GM21515 (cell line): ENCODE measurements at regions not wholly inside any gene's neighbourhood (a gene's known extent, or its start where the extent isn't known, plus 50 kb on each side); places are given as distances from the start of the nearest gene placed in this dataset.
A peak's percentile ranks its signal among the peaks of the same experiment; 100 is the strongest.
"Not testable (repeated sequence)": the region's sequence is repeated elsewhere in the genome, so short reads cannot be mapped to it uniquely, and the experiment has no call there.

ENCODE experiments used
- ATAC-seq: cut with Tn5 transposase; IDR thresholded peaks from one replicate; pipeline ENCODE4 v1.9.1; 2021; ENCODE audit not compliant: unreplicated experiment

GRCh38 chr10:3955955-3956617 lies 171.1 kb upstream of the KLF6 start:
- no peak for ATAC-seq

GRCh38 chr10:3955493-3955892 lies 170.5 kb upstream of the KLF6 start:
- ATAC-seq: no peak

DNA sequence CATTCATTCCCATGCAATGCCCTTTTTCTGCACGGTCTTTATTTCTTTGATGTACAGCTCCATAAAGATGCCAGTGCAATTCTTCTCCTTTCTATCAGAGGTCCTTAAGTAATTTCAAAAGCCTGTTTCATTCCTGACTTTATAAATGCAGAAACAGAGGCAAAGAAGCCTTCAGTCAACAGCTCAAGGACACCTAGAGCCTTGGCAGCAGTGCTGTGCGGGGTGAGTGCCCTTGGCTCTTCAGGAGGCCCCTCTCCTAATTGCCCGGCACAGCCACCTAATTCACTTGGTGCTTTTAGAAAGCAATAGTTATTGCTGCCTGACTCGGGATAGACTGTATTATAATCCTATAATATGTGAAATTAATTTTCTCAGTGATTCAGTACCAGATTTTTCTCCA lies 169.6 kb upstream of the KLF6 start:
- no peak for ATAC-seq

DNA sequence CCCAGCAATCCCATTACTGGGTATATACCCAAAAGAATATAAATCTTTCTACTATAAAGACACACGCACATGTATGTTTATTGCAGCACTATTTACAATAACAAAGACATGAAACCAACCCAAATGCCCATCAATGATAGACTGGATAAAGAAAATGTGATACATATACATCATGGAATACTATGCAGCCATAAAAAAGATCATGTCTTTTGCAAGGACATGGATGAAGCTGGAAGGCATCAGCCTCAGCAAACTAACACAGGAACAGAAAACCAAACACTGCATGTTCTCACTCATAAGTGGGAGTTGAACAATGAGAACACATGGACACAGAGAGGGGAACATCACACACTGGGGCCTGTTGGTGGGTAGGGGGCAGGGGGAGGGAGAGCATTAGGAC lies 169.0 kb upstream of the KLF6 start:
- not testable (repeated sequence) for ATAC-seq

DNA sequence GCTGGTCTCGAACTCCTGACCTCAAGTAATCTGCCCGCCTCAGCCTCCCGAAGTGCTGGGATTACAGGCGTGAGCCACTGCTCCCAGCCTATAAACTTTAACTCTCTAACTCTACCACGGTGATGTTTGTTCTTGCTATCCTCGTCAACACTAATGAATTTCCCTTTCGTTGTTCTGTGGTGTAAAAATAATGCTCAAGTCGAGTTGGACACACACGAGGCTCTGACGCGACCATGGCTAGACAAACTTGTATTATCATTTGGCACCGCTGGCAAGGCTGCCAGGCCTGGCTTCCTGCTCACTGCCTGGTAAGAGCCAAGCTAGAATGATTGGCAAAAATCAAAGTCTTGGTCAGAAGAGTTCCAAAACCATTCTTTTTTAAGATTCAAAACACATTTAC lies 167.0 kb upstream of the KLF6 start:
- no peak for ATAC-seq

DNA sequence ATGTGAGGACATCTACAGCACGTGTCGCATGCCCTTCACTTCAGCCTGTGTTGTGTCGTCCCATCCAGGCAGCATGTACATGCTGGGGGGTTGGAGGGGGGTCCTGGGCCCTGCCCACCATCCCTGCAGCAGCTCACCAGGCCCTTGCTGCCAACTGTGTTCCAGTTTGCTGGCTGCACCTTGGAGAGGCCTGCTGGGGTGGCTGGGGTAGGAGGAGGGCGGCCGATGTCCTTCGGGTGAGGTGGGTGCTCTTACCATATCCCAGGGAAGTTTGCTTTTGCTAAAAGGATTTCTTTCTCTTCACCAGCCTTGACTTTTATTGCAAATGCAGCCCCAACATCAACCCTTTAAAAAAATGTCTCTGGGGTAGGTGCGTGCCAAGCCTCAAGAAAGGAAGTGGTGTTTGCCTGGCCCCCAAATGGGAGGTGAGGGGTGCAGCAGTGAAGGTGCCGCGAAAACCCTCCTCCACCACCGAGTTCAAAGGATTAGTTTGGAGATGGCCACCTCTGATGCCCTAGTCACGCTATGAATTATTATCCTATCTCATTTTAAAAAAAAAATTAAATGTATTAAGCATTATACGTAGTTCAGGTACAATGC lies 165.8 kb upstream of the KLF6 start:
- no peak for ATAC-seq

DNA sequence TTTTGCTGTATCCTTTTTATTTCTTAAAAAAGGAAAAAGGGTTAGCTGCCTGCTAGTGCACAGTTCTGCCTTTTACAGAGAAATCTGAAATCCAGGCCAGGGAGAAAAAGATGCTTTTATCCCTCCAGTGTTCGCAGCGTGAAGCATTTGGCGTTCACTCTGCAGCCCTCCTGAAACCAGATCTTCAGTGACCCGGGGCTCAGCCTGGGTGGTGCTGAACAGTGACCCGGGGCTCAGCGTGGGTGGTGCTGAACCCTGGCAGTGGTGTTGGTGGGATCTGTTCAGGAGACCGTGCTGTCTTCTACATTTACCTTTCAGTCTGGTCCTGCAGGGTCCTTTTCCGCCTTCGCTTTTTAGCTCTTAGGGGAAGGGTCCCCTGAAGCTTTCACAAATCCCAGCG lies 164.7 kb upstream of the KLF6 start:
- ATAC-seq: no peak

DNA sequence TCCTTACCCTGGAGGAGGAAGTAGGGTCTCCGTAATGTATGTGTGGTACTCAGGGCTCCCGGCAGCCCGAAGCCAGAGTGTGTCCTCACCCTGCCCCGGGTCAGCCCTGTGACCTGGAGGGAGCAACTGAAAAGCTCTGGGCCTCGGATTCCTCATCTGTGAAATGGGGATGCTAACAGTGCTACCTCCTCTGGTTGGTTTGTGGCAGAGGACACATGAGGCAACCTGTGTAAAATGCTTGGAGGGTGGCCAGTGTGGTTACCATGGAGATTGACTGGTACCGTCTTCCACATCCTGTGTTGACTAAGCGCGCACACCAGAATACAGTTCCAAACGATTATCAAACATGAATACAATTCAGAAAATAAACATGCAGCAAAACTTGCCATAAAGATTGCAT lies 163.8 kb upstream of the KLF6 start:
- ATAC-seq: no peak

DNA sequence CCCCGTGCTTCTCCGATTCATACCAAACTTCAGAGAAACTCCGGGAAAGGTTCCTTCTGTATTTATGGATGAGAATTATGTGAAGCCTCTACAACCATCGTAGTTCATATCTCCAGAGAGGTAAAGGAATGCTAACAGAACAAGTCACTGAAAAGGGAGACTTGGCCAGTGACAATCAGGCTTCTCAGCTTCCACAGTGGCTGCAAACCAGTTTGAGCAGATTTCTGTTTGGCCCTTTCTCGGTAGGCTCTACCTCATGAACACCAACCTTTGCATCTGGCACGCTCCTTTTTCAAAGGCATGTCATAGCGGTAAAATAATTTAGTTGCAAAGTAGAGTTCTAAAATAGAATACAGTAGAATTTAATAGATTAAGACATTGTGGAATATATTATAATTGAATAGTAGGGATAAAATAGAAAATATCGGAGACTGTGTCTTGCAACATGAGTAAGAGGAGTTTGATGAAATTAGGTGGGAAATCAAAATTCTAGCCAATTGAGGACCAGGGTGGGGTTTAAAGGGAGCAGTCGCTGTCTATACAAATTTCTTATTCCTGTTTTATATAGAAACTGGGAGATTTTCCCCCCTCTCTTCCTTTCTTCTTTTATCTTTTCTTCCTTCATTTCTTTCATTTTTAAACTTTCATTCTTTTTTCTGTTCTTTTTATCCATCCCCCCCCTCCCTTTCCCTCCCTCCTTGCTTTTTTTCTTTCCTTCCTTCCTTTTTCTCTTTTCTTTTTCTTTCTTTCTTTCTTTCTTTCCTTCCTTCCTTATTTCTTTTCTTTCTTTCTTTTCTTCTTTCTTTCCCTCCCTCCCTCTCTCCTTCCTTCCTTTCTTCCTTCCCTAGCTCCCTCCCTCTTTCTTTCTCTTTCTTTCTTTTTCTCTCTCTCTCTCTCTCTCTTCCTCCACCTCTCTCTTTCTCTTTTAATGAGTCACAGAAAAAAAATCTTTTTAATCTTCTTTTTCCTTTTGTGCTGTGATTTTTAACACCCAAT lies 161.5 kb upstream of the KLF6 start:
- no peak for ATAC-seq

- ATAC-seq: no peak
These were observed 160.0 kb upstream of the KLF6 start for GRCh38 chr10:3945026-3945425.

GRCh38 chr10:3944591-3944990 lies 159.6 kb upstream of the KLF6 start:
- ATAC-seq: no peak

GRCh38 chr10:3943695-3944257 lies 158.8 kb upstream of the KLF6 start:
- ATAC-seq: no peak

DNA sequence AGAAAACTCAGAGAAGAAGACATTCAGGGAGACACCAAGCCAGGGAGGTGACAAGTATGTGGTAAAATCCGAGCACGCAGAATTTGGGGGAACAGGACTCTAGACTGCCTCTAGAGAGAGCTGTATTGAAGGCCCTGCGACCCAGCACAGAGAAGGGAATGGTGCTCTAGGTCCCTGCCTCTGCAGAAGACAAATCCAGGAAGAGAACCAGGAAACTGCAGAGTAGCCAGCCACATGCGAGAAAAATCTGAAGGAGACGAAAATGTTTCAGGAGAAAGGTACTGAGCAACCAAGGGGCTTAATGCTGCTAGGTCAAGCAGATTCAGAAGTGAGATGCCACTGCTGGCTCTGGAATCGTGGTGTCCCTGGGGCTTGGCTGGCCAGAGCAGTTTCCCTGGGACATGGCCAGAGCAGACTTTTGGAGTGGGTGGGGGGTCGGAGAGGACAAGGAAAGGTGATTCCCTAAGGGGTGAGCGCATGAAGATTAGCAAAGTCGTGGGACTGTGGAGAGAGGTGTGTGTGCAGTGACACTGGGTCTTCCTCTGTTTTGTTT lies 158.0 kb upstream of the KLF6 start:
- no peak for ATAC-seq

GRCh38 chr10:3941676-3942075 lies 156.7 kb upstream of the KLF6 start:
- no peak for ATAC-seq

GRCh38 chr10:3936422-3937040 lies 151.5 kb upstream of the KLF6 start:
- no peak for ATAC-seq

- no peak for ATAC-seq
These were observed 150.9 kb upstream of the KLF6 start for GRCh38 chr10:3935933-3936359.

DNA sequence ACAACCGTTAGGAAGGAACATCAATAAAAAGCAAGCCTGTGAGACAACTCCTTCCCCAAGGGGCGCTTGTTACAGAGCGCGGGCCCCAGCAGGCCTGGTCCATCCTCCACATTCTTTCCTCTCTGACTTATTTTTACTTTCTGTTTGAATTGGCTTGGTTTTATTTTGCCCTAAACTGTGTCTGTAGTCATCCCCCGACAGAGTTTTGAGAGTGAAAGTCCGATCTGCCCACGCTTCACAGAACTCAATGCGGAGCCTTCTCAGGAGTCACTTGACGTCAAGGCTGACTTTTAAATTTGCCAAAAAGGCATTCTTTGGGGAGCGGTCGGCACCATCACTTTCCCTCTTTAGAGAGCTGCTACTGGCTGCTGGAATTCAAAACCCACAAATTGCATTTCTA lies 150.1 kb upstream of the KLF6 start:
- peak; percentile 98 for ATAC-seq

- ATAC-seq: no peak
These were observed 148.7 kb upstream of the KLF6 start for GRCh38 chr10:3933733-3934132.

DNA sequence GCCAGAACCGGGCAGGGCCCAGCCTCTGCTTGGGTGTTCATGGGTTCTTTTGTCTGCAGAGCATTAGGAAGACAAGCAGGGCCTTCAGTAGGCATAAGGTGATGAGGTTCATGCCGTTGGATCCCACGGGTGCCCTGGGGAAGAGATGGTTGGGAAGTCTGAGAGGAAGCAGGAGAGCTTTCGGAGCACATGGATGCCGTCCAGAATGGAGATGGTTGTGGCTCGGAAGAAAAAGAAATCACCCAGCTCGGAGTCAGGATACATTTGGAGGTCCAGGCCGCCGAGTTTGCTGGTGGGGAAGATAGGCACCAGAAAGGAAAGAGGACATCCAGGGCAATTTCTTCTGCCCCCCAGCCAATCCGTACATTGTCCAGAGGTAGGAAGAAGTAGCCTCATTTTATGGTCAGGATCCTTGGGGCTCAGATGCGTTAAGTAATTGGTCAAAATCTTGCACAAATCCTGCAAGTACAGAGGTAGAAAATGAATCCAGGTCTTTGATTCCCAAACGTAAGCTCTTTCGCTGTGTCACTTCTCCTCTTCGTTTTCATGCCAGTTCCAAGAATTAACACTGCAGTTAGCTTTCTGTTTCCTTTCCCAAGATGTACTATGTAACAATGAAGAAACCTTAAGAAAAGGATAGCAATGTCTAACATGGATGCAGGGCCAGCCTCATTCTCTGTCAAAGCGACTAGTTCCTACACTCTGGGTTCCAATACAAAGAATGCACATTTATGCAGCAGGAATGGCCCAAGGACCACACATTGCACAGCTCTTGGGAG lies 147.8 kb upstream of the KLF6 start:
- ATAC-seq: no peak

GRCh38 chr10:3931901-3932300 lies 146.9 kb upstream of the KLF6 start:
- no peak for ATAC-seq
